Uterus (tissue), 2 donors: ENCODE measurements at regions not wholly inside any gene's neighbourhood (a gene's known extent, or its start where the extent isn't known, plus 50 kb on each side); places are given as distances from the start of the nearest gene placed in this dataset.

Source experiments
- CTCF ChIP-seq, 4 experiments: fragments of 200-600 bp in 2 of 4; fragments of 450-650 bp in 2 of 4; sonication (generic) in 2 of 4; IDR thresholded peaks; one replicate each; pipeline ENCODE4 v1.5.1; 2016 to 2019; ENCODE audit warnings: antibody characterized with exemption in 4 of 4, mild to moderate bottlenecking in 2 of 4, moderate library complexity in 1 of 4
- POLR2A ChIP-seq, 2 donors: fragments of 450-650 bp; IDR thresholded peaks; one replicate each; pipeline ENCODE4 v1.6.1; 2016; ENCODE audit warnings: antibody characterized with exemption in 2 of 2, mild to moderate bottlenecking in 1 of 2, moderate library complexity in 1 of 2

GRCh38 chr16:80008857-80009256, 408.3 kb upstream of the MAF start:
- TF ChIP-seq CTCF (IDR thresholded peaks at IDR 0.05) (no peak), POLR2A (IDR thresholded peaks at IDR 0.05) (no peak)
